ENCODE measurements at regions not wholly inside any gene's neighbourhood (a gene's known extent, or its start where the extent isn't known, plus 50 kb on each side); places are given as distances from the start of the nearest gene placed in this dataset.
A peak's percentile ranks its signal among the peaks of the same experiment; 100 is the strongest.
"Not testable (repeated sequence)": the region's sequence is repeated elsewhere in the genome, so short reads cannot be mapped to it uniquely, and the experiment has no call there.

- no peak for DNase-seq
Measured at GRCh38 chr5:103425686-103426454, 136.7 kb downstream of the NUDT12 start.

- no peak for DNase-seq
Measured at GRCh38 chr5:103424453-103425205, 138.0 kb downstream of the NUDT12 start.

- DNase-seq: no peak
Measured at GRCh38 chr5:103424026-103424425, 138.6 kb downstream of the NUDT12 start.

- no peak for DNase-seq
Measured at GRCh38 chr5:103422756-103423155, 139.8 kb downstream of the NUDT12 start.

GRCh38 chr5:103414604-103415003, 148.0 kb downstream of the NUDT12 start:
- no peak for DNase-seq

GRCh38 chr5:103411711-103412110, 150.9 kb downstream of the NUDT12 start:
- no peak for DNase-seq

GRCh38 chr5:103410172-103410571, 151.6 kb downstream of the MACIR start:
- DNase-seq: no peak

GRCh38 chr5:103409013-103409670, 150.6 kb downstream of the MACIR start:
- DNase-seq: no peak

GRCh38 chr5:103408408-103408807, 149.8 kb downstream of the MACIR start:
- DNase-seq: no peak

- no peak for DNase-seq
Measured at GRCh38 chr5:103407402-103407801, 148.8 kb downstream of the MACIR start.

- no peak for DNase-seq
Measured at GRCh38 chr5:103404483-103404882, 145.9 kb downstream of the MACIR start.

GRCh38 chr5:103402851-103403250, 144.3 kb downstream of the MACIR start:
- DNase-seq: no peak

GRCh38 chr5:103397739-103398581, 139.4 kb downstream of the MACIR start:
- no peak for DNase-seq

- DNase-seq: no peak
Measured at GRCh38 chr5:103394676-103395075, 136.1 kb downstream of the MACIR start.

GRCh38 chr5:103393101-103393754, 134.7 kb downstream of the MACIR start:
- peak; percentile 82 for DNase-seq

- no peak for DNase-seq
Measured at GRCh38 chr5:103391659-103392058, 133.1 kb downstream of the MACIR start.

- no peak for DNase-seq
Measured at GRCh38 chr5:103389846-103390245, 131.3 kb downstream of the MACIR start.

- no peak for DNase-seq
Measured at GRCh38 chr5:103389357-103389756, 130.8 kb downstream of the MACIR start.

GRCh38 chr5:103385722-103386121, 127.2 kb downstream of the MACIR start:
- DNase-seq: no peak

GRCh38 chr5:103377638-103378037, 119.1 kb downstream of the MACIR start:
- not testable (repeated sequence) for DNase-seq

GRCh38 chr5:103375863-103376591, 117.5 kb downstream of the MACIR start:
- no peak for DNase-seq

GRCh38 chr5:103375350-103375749, 116.8 kb downstream of the MACIR start:
- DNase-seq: peak; percentile 24
